HG02798 (cell line): ENCODE measurements at regions not wholly inside any gene's neighbourhood (a gene's known extent, or its start where the extent isn't known, plus 50 kb on each side); places are given as distances from the start of the nearest gene placed in this dataset.
"Not testable (repeated sequence)": the region's sequence is repeated elsewhere in the genome, so short reads cannot be mapped to it uniquely, and the experiment has no call there.

ENCODE experiments used
- ATAC-seq: cut with Tn5 transposase; IDR thresholded peaks from one replicate; pipeline ENCODE4 v1.9.1; 2021; ENCODE audit warnings: mild to moderate bottlenecking; ENCODE audit not compliant: unreplicated experiment, poor library complexity

GRCh38 chr4:10388146-10388545 lies 69.1 kb downstream of the ZNF518B start:
- not testable (repeated sequence) for ATAC-seq

DNA sequence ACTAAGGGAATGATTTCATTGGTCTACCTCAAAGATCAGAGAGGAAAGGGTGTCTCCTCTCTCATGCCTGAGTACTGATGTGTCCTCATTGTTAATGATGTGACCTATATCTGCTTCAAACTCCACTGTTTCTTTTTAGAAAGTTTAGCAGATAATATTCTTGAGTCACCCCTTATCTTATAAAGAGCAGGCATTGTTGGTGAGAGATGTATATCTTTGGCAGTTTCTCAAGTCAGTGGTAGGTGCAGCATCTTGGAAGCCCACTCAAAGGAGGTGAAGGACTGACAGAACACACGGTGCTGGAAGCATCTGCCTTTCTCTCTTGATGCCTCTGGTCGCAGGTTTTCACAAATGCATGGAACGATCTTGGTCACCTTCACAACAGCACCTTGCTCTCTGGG lies 71.2 kb downstream of the ZNF518B start:
- no peak for ATAC-seq

- ATAC-seq = no peak
Observed at GRCh38 chr4:10384974-10385373, 72.3 kb downstream of the ZNF518B start.

DNA sequence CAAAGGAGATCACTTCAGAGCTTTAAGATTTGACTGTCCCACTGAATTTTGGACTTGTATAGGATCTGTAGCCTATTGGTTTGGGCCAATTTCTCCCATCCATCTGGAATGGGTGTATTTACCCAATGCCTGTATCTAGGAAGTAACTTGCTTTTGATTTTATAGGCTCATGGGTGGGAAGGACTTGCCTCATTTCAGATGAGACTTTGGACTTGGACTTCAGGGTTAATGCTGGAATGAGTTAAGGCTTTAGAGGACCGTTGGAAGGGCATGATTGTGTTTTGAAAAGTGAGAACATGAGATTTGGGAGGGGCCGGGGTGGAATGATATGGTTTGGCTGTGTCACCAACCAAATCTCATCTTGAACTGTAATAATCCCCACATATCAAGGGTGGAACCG lies 73.8 kb downstream of the ZNF518B start:
- no peak for ATAC-seq

DNA sequence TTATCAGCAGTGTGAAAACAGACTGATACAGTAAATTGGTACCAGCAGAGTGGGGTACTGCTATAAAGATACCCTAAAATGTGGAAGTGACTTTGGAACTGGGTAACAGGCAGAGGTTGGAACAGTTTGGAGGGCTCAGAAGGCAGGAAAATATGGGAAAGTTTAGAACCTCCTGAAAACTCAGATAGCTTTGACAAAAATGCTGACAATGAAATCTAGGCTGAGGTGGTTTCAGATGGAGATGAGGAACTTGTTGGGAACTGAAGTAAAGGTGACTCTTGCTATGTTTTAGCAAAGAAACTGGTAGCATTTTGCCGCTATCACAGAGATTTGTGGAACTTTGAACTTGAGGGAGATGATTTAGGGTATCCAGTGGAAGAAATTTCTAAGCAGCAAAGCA lies 75.1 kb downstream of the ZNF518B start:
- ATAC-seq = not testable (repeated sequence)

DNA sequence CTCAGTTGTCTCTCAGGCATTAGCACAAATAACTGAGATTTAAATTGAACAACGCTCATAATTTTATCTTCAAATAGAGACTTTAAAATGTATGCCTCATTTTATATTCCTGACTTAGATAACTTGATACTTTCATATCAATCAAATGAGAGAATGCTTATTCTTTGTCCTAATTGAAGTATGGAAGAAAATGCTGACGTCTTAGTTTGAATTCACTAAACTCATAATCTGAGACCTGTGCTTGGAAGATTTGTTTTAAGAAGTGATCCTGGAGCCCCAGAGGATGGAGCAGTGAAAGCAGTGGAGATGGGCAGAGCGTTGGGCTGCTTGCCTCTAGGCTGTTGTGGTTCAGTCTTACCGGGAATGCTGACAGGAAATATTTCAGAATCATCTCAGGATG lies 76.1 kb downstream of the ZNF518B start:
- no peak for ATAC-seq

DNA sequence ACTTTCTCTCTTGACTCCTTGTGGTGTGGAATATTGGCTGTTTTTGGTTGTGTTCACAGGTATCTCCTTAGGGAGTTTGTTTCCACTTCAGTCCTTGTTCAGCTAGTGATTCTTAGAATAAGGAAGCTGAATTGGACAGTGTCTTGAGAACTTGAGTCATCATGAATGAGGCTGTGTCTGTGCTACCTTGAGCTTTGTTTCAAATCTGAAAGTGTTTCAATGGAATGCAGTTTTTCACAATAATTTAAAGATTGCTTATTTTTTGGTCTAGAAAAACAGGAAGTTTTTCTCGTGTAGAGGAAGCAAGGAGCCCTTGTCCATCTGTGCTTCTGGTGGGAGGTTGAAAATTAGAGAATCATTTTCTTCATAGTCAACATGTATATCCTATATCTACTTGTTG lies 76.5 kb downstream of the ZNF518B start:
- ATAC-seq = no peak

GRCh38 chr4:10371869-10372471 lies 85.3 kb downstream of the ZNF518B start:
- no peak for ATAC-seq

GRCh38 chr4:10371121-10371520 lies 86.1 kb downstream of the ZNF518B start:
- no peak for ATAC-seq

GRCh38 chr4:10369517-10369916 lies 87.7 kb downstream of the ZNF518B start:
- ATAC-seq = no peak

DNA sequence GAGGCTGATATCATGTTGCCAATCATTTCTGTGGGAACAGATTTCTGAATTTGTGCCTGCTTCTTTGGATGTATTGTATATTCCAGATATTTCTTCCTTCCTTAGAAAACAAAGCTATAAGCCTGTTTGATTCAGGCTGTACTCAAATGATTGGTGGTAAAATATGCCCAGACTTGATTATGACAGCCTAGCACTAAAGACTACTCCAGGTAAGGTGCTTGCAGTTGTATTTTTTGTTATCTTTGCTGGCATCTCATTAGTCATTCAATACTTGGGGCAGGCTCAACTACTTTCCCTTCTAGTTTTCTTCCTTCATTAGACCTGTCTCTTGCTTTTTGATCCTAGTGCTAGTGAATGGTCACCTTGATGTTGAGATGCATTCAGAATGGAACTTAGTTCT lies 90.6 kb downstream of the ZNF518B start:
- ATAC-seq = no peak

- no peak for ATAC-seq
Observed at GRCh38 chr4:10364194-10364593, 93.0 kb downstream of the ZNF518B start.

DNA sequence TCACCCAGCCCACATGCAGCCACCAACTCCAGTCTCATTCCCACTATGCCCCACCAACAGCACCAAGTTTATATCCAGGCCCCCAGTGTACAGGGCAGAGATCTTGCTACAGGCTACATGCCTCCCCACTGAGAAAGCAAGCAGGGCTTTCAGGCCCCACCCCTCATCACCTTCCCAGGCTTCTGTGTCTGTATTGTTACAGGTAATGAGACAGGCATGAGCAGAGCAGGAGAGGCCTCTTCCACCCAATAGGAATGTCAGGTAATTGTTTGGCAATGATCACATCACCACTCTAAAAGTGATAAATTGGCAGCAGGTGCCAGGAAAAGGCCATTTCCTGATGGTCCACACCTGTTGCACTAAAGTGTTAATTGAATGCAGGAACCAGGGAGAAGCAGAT lies 102.5 kb downstream of the ZNF518B start:
- ATAC-seq = no peak

DNA sequence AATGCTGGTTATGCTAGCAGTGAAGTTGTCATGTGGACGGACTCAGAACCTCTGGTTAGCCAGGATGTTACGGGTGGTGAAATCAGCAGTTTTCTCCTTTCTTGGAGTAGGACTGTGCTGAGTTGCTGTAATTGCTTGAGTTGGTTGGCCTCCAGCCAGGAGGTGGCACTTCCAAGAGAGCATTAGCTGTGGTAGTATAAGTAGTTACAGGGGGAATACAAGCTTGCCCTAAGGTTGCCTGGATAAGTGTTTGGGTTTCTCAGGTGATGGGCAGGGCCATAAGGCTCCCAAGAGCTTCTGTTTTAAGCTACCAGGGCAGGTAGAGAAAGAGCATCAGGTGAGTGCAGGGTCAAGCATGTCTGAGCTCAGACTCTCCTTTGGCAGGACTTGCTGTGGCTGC lies 103.0 kb downstream of the ZNF518B start:
- ATAC-seq = no peak

- ATAC-seq = no peak
Observed at GRCh38 chr4:10353110-10353509, 104.1 kb downstream of the ZNF518B start.

GRCh38 chr4:10348241-10348640 lies 109.0 kb downstream of the ZNF518B start:
- no peak for ATAC-seq

DNA sequence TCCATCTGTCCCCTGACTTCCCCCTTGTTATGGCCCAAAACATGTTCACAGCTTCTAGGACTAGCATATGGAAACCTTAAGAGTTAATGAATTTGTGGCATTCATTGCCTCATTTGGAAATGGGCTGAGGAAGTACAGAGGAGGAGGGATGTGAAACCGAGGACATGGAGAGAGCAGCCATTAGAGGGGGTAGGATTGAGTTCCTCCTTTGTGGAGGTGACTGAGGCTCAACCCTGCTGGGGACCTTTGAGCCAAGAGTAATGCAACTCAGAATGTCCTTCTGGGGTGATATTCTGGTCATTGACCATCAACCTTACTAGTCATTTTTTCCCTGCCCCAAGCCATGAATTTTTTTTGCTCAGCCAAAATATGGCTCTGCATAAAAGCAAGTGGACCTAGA lies 109.4 kb downstream of the ZNF518B start:
- ATAC-seq = no peak

DNA sequence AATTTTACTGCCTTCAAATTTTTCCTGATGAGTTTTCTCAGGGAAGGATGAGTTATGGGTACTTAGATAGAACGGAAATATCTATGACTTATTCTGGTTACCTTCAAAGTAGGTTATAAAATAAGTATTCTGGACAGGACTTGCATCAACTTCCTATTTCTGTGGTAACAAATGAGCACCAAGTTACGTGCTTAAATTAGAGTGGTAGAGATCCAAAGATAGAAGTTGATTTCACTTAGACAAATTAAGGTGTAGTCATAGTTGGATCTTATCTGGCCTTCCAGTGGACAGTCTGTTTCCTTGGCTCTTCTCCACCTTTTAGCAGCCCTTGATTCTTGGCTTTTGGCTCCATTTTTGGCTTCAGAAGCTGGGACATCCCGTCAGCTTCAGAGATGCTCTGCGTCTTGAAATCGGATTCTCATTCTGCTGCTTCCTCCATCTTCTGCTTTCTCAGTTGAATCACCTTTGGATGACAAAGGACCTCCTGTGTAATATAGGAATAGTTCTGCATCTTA lies 109.9 kb downstream of the ZNF518B start:
- no peak for ATAC-seq

DNA sequence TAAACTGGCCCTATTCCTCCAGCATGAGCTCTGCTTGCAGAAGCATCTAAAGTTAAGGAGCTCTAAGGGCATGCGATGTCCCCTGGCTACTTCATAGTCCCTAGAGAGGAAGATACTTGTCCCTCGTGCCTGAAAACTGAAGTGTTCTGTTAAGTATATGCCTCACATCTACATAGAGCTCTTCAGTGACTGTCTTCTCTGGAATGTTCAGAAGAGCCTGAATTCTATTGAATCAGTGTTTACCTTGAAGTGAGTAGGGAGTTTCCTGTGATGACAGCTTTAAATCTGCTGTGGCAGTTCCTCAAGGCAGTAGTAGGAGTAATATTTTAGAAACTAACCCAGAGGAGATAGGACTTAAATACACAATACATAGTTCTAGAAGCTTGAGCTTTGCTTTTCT lies 111.2 kb downstream of the ZNF518B start:
- ATAC-seq = no peak

DNA sequence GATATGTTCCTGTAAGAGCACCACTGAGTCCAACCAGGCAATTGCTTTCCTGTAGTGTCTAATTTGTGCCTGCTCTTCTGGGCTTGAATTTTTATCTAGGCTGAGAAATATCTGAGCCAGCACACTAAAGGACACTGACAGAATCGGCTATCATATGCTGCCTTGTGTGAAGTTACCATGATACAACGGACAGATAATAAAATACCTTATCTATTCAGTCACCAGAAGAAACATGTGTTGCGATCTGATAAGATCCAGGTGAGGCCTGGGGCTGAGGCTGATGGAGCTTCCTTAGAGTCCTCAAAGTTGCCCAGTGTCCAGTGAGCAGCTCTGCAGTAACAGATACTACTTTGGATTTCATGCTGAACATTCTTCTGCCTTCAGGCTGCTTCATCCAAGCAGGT lies 111.8 kb downstream of the ZNF518B start:
- no peak for ATAC-seq

- ATAC-seq = no peak
Observed at GRCh38 chr4:10344824-10345223, 112.4 kb downstream of the ZNF518B start.

DNA sequence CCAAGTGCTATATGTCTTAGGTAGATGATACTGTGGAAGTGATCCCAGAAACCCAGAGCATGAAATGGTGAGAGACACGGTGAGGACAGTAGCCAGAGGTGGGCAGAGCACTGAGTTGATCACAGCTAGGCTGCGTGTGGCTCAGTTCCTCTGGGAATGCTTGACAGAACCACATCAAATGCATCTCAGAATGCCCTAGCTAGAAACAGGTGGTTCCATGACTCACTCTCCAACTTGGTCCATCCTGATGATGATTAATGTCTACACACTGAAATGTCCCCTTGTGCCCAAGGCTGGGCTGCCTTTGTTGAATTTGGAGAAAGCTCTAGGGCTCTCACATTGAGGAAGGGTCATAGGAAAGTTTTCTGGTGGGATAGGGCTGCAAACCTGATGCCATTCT lies 113.6 kb downstream of the ZNF518B start:
- no peak for ATAC-seq

- no peak for ATAC-seq
Observed at GRCh38 chr4:10342866-10343265, 114.4 kb downstream of the ZNF518B start.
